ENCODE measurements at regions not wholly inside any gene's neighbourhood (a gene's known extent, or its start where the extent isn't known, plus 50 kb on each side); places are given as distances from the start of the nearest gene placed in this dataset.

DNA sequence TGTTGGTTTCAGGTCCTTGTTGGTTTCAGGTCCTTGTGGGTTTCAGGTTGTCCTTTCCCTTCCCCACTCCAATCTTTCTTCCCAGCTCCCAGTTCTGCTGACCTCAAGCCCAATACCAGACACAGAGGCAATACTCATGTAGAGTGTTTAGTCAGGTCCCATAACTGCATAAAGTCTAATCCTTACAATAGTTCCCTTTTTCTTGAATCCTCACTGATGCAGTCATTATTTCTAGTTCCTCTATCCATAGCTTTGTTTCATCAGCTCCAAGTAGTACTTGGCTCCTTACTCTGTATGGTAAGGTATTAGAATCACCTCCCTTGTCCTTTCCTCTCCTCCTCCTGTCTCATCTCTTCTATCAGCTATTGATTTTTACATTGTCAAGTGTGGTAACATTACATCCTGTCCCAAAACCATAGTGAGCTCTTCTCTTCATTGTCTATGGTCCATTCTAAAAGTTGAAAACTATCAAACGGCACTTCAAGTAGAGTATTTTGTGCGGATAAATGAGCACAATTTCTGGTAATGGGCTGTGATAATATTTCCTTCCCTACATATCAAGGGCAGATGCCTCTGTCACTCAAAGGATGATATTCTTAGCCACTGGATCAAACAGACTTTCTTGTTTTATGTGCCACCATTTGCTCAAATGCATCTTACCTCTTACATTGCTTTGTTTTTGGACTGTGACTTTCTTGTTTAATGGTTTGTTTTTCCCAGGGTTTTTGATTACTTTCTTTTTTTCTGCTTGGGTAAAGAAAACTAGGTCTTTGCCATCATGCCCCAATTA is 57.2 kb upstream of the JDP2 start:
- DNase-seq (ENCODE audit: low spot score) = no peak

DNA sequence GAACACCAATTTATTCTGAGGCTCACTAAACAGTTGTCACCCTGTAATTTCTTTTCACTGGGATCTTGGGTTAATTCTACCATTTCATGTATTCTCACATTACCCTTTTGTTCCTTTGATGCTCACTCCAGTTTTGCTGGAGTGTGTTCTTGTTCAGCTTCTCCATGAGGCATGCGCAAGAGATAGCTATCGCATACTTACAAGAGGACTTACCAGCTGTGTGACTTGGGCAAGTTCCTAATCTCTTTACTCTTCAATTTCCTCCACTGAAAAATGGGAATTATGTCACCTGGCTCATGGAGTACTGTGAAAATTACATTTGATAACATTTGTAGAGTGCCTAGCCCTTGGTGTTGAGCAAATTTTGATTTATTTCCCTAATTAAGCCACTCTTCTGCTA is 56.5 kb upstream of the JDP2 start:
- no peak for DNase-seq (ENCODE audit: low spot score)

DNA sequence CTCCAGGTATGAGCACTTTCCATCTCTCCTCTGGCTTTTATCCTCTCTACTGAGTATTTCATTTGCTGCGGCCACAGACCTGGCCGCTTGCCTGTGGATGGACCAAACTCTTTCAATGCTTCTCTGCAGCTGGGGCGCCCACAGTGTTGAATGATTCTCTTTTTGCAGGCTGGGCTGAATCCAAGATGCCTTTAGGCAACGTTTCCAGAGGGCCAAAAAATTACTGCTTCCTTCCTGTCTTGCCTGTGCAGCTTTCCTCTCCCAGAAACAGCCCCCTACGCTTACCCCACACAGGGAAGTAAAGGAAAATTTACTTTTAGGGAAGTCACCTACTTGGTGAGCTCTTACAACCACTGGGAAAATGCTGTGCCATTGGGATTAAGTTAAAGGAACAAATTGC is 55.6 kb upstream of the JDP2 start:
- DNase-seq (ENCODE audit: low spot score) = no peak

DNA sequence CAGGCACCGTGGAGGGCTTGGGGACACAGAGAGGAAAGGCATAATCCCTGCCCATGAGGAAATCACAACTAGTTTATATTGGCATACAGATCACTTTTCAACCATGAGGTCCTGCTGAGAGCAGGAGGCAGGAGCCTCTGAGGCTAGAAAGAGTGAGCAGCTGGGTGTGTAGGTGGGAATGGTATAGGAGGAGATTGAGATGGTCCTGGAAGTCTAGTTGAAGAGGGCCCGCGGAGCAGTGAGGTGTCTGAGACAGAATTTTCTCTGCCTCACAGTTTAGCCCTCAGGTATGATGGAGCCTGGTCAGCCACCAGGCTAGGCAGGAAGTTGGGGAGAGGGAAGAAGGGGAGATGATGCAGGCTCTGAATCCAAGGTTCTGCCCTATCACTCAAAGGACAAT is 54.7 kb upstream of the JDP2 start:
- no peak for DNase-seq (ENCODE audit: low spot score)

DNA sequence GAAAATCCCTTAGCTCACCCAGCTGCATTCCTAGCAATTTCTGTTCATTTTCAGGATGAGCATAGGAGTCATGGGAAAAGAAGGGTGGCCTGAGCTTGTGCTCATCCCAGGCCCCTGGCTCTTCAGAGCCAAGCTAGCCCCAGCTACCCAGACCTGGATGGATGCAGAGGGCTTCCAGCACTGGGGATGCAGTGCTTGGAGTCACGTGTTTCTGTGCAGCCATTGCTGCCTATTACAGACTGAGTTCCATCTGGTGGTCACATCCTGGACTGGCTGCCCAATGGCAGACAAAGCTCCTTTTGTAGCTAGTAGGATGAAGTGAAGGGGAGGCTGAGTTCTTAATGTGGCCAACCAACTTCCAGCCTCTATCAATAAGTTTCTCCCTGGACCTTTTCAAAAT is 54.2 kb upstream of the JDP2 start:
- DNase-seq (ENCODE audit: low spot score) = no peak

DNA sequence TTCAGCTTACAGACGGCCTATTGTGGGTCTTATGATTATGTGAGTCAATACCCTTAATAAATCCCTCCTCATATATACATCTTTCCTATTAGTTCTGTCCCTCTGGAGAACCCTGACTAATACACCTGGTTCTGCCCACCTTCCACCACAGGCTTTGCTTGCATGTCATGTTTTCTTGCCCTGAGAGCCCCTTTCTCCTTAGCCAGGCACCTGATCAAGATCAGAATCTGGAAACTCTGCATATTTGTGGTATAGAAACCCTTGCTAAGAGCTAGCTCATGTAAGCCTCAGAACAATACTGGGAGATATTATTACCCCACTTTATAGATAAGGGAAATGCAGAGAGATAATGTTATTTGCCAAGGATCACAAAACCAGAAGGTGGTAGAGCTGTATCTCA is 52.9 kb upstream of the JDP2 start:
- no peak for DNase-seq (ENCODE audit: low spot score)

DNA sequence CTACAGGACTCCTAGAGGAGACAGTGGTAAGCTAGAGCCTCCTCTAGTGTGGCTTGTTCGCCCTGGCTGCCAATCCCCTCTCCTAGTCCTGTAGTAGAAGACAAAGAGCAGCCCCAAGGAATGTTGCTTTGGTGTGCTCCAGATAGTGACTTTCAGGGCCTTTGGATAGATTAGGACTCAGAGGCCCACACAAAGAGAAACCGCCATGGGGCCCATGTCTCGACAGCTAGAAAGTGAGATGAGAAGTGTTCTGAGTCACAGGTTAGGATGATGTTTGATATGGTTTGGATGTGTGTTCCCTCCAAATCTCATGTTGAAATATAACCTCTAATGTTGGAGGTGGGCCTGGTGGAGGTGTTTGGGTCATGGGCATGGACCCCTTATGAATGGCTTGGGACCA is 51.8 kb upstream of the JDP2 start:
- no peak for DNase-seq (ENCODE audit: low spot score)

Measured in kidney capillary endothelial cell (primary cell).